ENCODE measurements at regions not wholly inside any gene's neighbourhood (a gene's known extent, or its start where the extent isn't known, plus 50 kb on each side); places are given as distances from the start of the nearest gene placed in this dataset.

GRCh38 chr22:49306632-49307480 is 520.8 kb downstream of the BRD1 start:
- no peak for DNase-seq

- no peak for DNase-seq
Measured at GRCh38 chr22:49305966-49306631, 521.6 kb downstream of the BRD1 start.

- peak; percentile 47 for DNase-seq
Measured at GRCh38 chr22:49305214-49305965, 522.3 kb downstream of the BRD1 start.

GRCh38 chr22:49303781-49304461 is 523.8 kb downstream of the BRD1 start:
- no peak for DNase-seq

- no peak for DNase-seq
Measured at GRCh38 chr22:49303061-49303735, 524.5 kb downstream of the BRD1 start.

GRCh38 chr22:49302530-49302929 is 525.1 kb downstream of the BRD1 start:
- DNase-seq, result no peak

GRCh38 chr22:49302150-49302460 is 525.6 kb downstream of the BRD1 start:
- DNase-seq, result no peak

GRCh38 chr22:49301398-49302149 is 526.1 kb downstream of the BRD1 start:
- DNase-seq, result no peak

- no peak for DNase-seq
Measured at GRCh38 chr22:49300951-49301397, 526.7 kb downstream of the BRD1 start.

GRCh38 chr22:49300241-49300640 is 527.4 kb downstream of the BRD1 start:
- DNase-seq, result no peak

GRCh38 chr22:49299821-49300231 is 527.8 kb downstream of the BRD1 start:
- DNase-seq, result no peak

GRCh38 chr22:49298834-49299750 is 528.6 kb downstream of the BRD1 start:
- DNase-seq, result no peak

- no peak for DNase-seq
Measured at GRCh38 chr22:49297871-49298721, 529.6 kb downstream of the BRD1 start.

- DNase-seq, result no peak
Measured at GRCh38 chr22:49297286-49297870, 530.3 kb downstream of the BRD1 start.

GRCh38 chr22:49296561-49296960 is 531.1 kb downstream of the BRD1 start:
- no peak for DNase-seq

GRCh38 chr22:49295851-49296560 is 531.7 kb downstream of the BRD1 start:
- DNase-seq, result no peak

- peak; percentile 17 for DNase-seq
Measured at GRCh38 chr22:49295465-49295743, 532.3 kb downstream of the BRD1 start.

GRCh38 chr22:49294656-49295464 is 532.8 kb downstream of the BRD1 start:
- no peak for DNase-seq
